Neural cell (in vitro differentiated cells): ENCODE measurements at regions not wholly inside any gene's neighbourhood (a gene's known extent, or its start where the extent isn't known, plus 50 kb on each side); places are given as distances from the start of the nearest gene placed in this dataset.

ENCODE experiments used
- H2AFZ ChIP-seq: fragments of 200-600, 300-800 bp; sonication (generic), shearing (Covaris generic); 2 replicates; pipeline ENCODE4 v1.6.0; 2014; ENCODE audit warnings: low read depth, mild to moderate bottlenecking, antibody characterized with exemption, low read length, moderate library complexity
- H3F3A ChIP-seq: fragments of 200-600 bp; shearing (Covaris generic); 2 replicates; pipeline ENCODE4 v1.6.1; 2016; ENCODE audit warnings: mild to moderate bottlenecking, moderate library complexity, mixed read lengths, antibody characterized with exemption, low read length; ENCODE audit not compliant: insufficient read depth, poor library complexity, severe bottlenecking
- H3K27ac ChIP-seq: fragments of 200-600, 300-800 bp; sonication (generic), shearing (Covaris generic); 2 replicates; pipeline ENCODE4 v1.5.1; 2014; ENCODE audit warnings: mild to moderate bottlenecking, low read length, moderate library complexity
- H3K27me3 ChIP-seq: fragments of 300-800, 200-600 bp; sonication (generic), shearing (Covaris generic); 2 replicates; pipeline ENCODE4 v1.6.0; 2014; ENCODE audit warnings: mild to moderate bottlenecking, low read depth, low read length, moderate library complexity; ENCODE audit not compliant: insufficient read depth
- H3K36me3 ChIP-seq: fragments of 300-800, 200-600 bp; sonication (generic), shearing (Covaris generic); 2 replicates; pipeline ENCODE4 v1.5.1; 2014; ENCODE audit warnings: mild to moderate bottlenecking, antibody characterized with exemption, low read length, moderate library complexity; ENCODE audit not compliant: insufficient read depth
- H3K4me2 ChIP-seq: fragments of 300-800, 200-600 bp; sonication (generic), shearing (Covaris generic); 2 replicates; pipeline ENCODE4 v1.6.0; 2014; ENCODE audit warnings: mild to moderate bottlenecking, low read length
- H3K4me3 ChIP-seq: fragments of 300-800, 200-600 bp; sonication (generic), shearing (Covaris generic); 2 replicates; pipeline ENCODE4 v1.5.1; 2014; ENCODE audit warnings: mild to moderate bottlenecking, low read length, moderate library complexity
- H3K79me2 ChIP-seq: fragments of 200-600 bp; shearing (Covaris generic); replicated peaks from 2 replicates; pipeline ENCODE4 v1.6.0; 2014; ENCODE audit warnings: mild to moderate bottlenecking, low read length, moderate library complexity; ENCODE audit not compliant: insufficient read depth
- H3K9ac ChIP-seq: fragments of 300-800, 200-600 bp; sonication (generic), shearing (Covaris generic); 2 replicates; pipeline ENCODE4 v1.6.1; 2016; ENCODE audit warnings: mild to moderate bottlenecking, low read length, mixed read lengths
- H3K9me2 ChIP-seq: fragments of 200-600 bp; shearing (Covaris generic); 2 replicates; pipeline ENCODE4 v1.6.1; 2016; ENCODE audit warnings: mild to moderate bottlenecking, low read length, mixed read lengths; ENCODE audit not compliant: insufficient read depth
- H3K9me3 ChIP-seq: fragments of 200-600, 300-800 bp; sonication (generic), shearing (Covaris generic); 2 replicates; pipeline ENCODE4 v1.6.1; 2016; ENCODE audit warnings: mild to moderate bottlenecking, mixed run types, low read length, moderate library complexity, mixed read lengths
- H4K20me1 ChIP-seq: fragments of 200-600 bp; shearing (Covaris generic); 2 replicates; pipeline ENCODE4 v1.6.1; 2016; ENCODE audit warnings: mild to moderate bottlenecking, mixed run types; ENCODE audit not compliant: insufficient read depth
- CTCF ChIP-seq: fragments of 450-650 bp; IDR thresholded peaks from 2 replicates; pipeline ENCODE4 v1.5.1; 2014; ENCODE audit warnings: antibody characterized with exemption, mild to moderate bottlenecking, moderate library complexity; ENCODE audit not compliant: poor library complexity, severe bottlenecking
- EP300 ChIP-seq: fragments of 450-650 bp; conservative IDR thresholded peaks from 2 replicates; pipeline ENCODE4 v1.6.1; 2014; ENCODE audit warnings: antibody characterized with exemption, mild to moderate bottlenecking, moderate library complexity; ENCODE audit not compliant: poor library complexity, severe bottlenecking
- EZH2 ChIP-seq: fragments of 200-600, 300-800 bp; shearing (Covaris generic), sonication (generic); IDR thresholded peaks from 2 replicates; pipeline ENCODE4 v1.6.1; 2014; ENCODE audit warnings: antibody characterized with exemption, low read length, borderline replicate concordance, mild to moderate bottlenecking; ENCODE audit not compliant: insufficient read depth, poor library complexity, severe bottlenecking
- MXI1 ChIP-seq: fragments of 450-650 bp; conservative IDR thresholded peaks from 2 replicates; pipeline ENCODE4 v1.6.1; 2014; ENCODE audit warnings: antibody characterized with exemption, mild to moderate bottlenecking; ENCODE audit not compliant: poor library complexity, severe bottlenecking
- POLR2AphosphoS5 ChIP-seq: IDR thresholded peaks from 2 replicates; pipeline ENCODE4 v1.6.1; 2012
- RAD21 ChIP-seq: fragments of 450-650 bp; conservative IDR thresholded peaks from 2 replicates; pipeline ENCODE4 v1.6.1; 2014; ENCODE audit warnings: antibody characterized with exemption, mild to moderate bottlenecking, moderate library complexity
- REST ChIP-seq: IDR thresholded peaks from 2 replicates; pipeline ENCODE4 v1.6.1; 2012; ENCODE audit warnings: borderline replicate concordance
- SMC3 ChIP-seq: fragments of 450-650 bp; conservative IDR thresholded peaks from 2 replicates; pipeline ENCODE4 v1.6.1; 2014; ENCODE audit warnings: antibody characterized with exemption, mild to moderate bottlenecking, moderate library complexity; ENCODE audit not compliant: poor library complexity
- TAF1 ChIP-seq: IDR thresholded peaks from 2 replicates; pipeline ENCODE4 v1.6.1; 2012; ENCODE audit warnings: low read depth

DNA sequence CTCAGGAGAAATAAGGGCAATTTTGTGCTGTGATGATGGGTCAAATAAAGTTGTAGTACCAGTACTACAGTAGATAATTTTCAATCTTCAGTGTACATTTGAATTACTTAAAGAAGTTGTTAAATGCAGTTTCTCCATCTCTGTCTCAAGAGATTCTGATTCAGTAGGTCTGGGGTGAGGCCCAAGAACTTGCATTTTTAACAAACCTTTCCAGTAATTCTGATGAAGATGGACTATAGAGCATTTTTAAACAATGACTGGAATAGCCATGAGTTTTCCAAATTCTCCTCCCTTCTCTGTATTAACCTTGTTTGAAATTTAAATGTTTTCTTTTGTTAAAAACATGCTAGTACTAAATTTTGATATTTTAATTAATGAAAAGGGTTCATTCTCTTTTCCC is 127.0 kb upstream of the CD96 start:
- Histone ChIP-seq H3F3A (no peaks in the 10 kb centered on the region), H3K27me3 (no peaks in the 10 kb centered on the region), H3K9me2 (no peaks in the 10 kb centered on the region), H3K4me2 (no peak overlapping the region), H3K27ac (no peak overlapping the region), H3K79me2 (no peaks in the 10 kb centered on the region), H4K20me1 (no peaks in the 10 kb centered on the region), H2AFZ (no peak overlapping the region), H3K9ac (no peak overlapping the region), H3K9me3 (no peaks in the 10 kb centered on the region), H3K4me3 (no peak overlapping the region), H3K36me3 (no peaks in the 10 kb centered on the region)
- TF ChIP-seq REST: no peak
- TF ChIP-seq SMC3: no peak
- no peak for TF ChIP-seq CTCF

DNA sequence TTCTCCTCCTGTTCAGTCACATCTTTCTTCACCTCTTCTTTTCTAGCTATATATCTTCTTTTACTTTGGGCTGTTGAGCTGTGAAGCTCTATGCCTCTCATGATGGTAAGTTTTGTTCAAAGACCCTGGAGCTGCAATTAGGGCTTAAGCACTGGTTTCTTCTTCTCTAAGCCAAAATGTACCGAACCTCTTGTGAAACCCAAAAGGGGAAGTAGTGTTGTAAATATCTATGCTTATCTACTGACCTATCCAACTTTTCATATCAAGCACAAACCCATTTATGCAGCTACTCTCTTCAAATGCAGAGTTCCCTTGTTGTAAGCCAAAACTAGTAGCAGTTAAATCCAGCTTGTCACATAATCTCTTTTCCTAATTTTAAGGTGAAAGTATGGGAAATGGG is 123.6 kb upstream of the CD96 start:
- Histone ChIP-seq H3K4me2 (no peak overlapping the region), H3K27ac (no peak overlapping the region), H3K36me3 (no peaks in the 10 kb centered on the region), H3K9me2 (no peaks in the 10 kb centered on the region), H3K27me3 (no peaks in the 10 kb centered on the region), H3K9me3 (no peaks in the 10 kb centered on the region), H2AFZ (no peak overlapping the region), H3K79me2 (no peaks in the 10 kb centered on the region), H4K20me1 (no peaks in the 10 kb centered on the region), H3K4me3 (no peak overlapping the region), H3K9ac (no peak overlapping the region), H3F3A (no peaks in the 10 kb centered on the region)
- TF ChIP-seq MXI1: no peak
- no peak for TF ChIP-seq TAF1
- TF ChIP-seq EZH2: no peak
- TF ChIP-seq RAD21: no peak
- TF ChIP-seq EP300: no peak
- TF ChIP-seq POLR2AphosphoS5: no peak
- TF ChIP-seq CTCF: no peak
- no peak for TF ChIP-seq REST
- no peak for TF ChIP-seq SMC3
